H1 (cell line): ENCODE measurements at regions not wholly inside any gene's neighbourhood (a gene's known extent, or its start where the extent isn't known, plus 50 kb on each side); places are given as distances from the start of the nearest gene placed in this dataset.

Experiments used
- CTCF ChIP-seq, 3 experiments: IDR thresholded peaks; 1 replicate in 2 of 3; 2 replicates in 1 of 3; pipeline versions ENCODE4 v1.5.1 to v1.6.1; 2011; ENCODE audit warnings: low read length in 3 of 3, mild to moderate bottlenecking in 3 of 3, inconsistent platforms in 2 of 3, low read depth in 1 of 3, moderate library complexity in 1 of 3; ENCODE audit not compliant: insufficient read depth in 1 of 3; ENCODE audit errors: control extremely low read depth in 1 of 3
- EZH2 ChIP-seq: fragments of 200-600 bp; sonication (generic); IDR thresholded peaks from 2 replicates; pipeline ENCODE4 v1.7.1; 2012; ENCODE audit warnings: low read depth, mild to moderate bottlenecking, moderate library complexity, low read length, inconsistent platforms; ENCODE audit not compliant: severe bottlenecking
- GABPA ChIP-seq: IDR thresholded peaks from 2 replicates; pipeline ENCODE4 v1.6.1; 2011; ENCODE audit warnings: mild to moderate bottlenecking, low read length, moderate library complexity, borderline replicate concordance; ENCODE audit not compliant: insufficient read depth
- TCF12 ChIP-seq: IDR thresholded peaks from 2 replicates; pipeline ENCODE4 v1.6.1; 2011; ENCODE audit warnings: low read depth, mild to moderate bottlenecking, low read length
- YY1 ChIP-seq: IDR thresholded peaks from 2 replicates; pipeline ENCODE4 v1.6.1; 2011; ENCODE audit warnings: low read depth, mild to moderate bottlenecking, low read length

GRCh38 chr16:26727848-26728247, 338.9 kb upstream of the C16orf82 start:
- no peak for TF ChIP-seq YY1
- TF ChIP-seq CTCF (IDR thresholded peaks at IDR 0.05; ENCODE audit: control extremely low read depth in 1 of 3, insufficient read depth in 1 of 3, low read depth in 1 of 3, low read length in 3 of 3): no peak
- TF ChIP-seq TCF12: no peak
- no peak for TF ChIP-seq EZH2
- TF ChIP-seq GABPA: no peak
